Loucy (cell line): ENCODE measurements at regions not wholly inside any gene's neighbourhood (a gene's known extent, or its start where the extent isn't known, plus 50 kb on each side); places are given as distances from the start of the nearest gene placed in this dataset.

Experiments used
- CTCF ChIP-seq: fragments of 200-600 bp; sonication (generic); conservative IDR thresholded peaks from 2 replicates; pipeline ENCODE4 v1.5.1; 2014; ENCODE audit warnings: mild to moderate bottlenecking, antibody characterized with exemption, low read length
- EZH2phosphoT487 ChIP-seq: fragments of 200-600 bp; IDR thresholded peaks from 2 replicates; pipeline ENCODE4 v1.6.1; 2018; ENCODE audit warnings: antibody characterized with exemption, mild to moderate bottlenecking, moderate library complexity, borderline replicate concordance

- no peak for TF ChIP-seq CTCF
- no peak for TF ChIP-seq EZH2phosphoT487
These were observed 273.4 kb upstream of the TRPC5 start for GRCh38 chrX:112355931-112356330.
